Heart left ventricle (tissue), 16 donors: ENCODE measurements at regions not wholly inside any gene's neighbourhood (a gene's known extent, or its start where the extent isn't known, plus 50 kb on each side); places are given as distances from the start of the nearest gene placed in this dataset.
A peak's percentile ranks its signal among the peaks of the same experiment; 100 is the strongest.

Source experiments
- ATAC-seq, 4 donors: fragments of 200-7000 bp; cut with Tn5 transposase; one replicate each; pipeline ENCODE4 v1.9.1; 2020 to 2022; ENCODE audit warnings: moderate library complexity in 4 of 4, mild to moderate bottlenecking in 3 of 4, moderate number of reproducible peaks in 1 of 4
- DNase-seq, 5 donors: peaks; one replicate each; pipeline ENCODE4 v3.0.0-alpha.2; 2020
- H3K27ac ChIP-seq, 12 donors: fragments of 200-600 bp; sonication (generic) in 4 of 12; one replicate each; pipeline versions ENCODE4 v1.5.0 to v1.8.0; 2016 to 2022; ENCODE audit warnings: mild to moderate bottlenecking in 2 of 12
- H3K27me3 ChIP-seq, 9 donors: fragments of 200-600 bp; sonication (generic) in 2 of 9; one replicate each; pipeline versions ENCODE4 v1.5.1 to v1.8.0; 2016 to 2022; ENCODE audit warnings: mild to moderate bottlenecking in 3 of 9
- H3K36me3 ChIP-seq, 9 donors: fragments of 200-600 bp; sonication (generic) in 2 of 9; one replicate each; pipeline versions ENCODE4 v1.5.0 to v1.8.0; 2018 to 2022; ENCODE audit warnings: mild to moderate bottlenecking in 2 of 9
- H3K4me1 ChIP-seq, 12 donors: fragments of 200-600 bp; sonication (generic) in 4 of 12; one replicate each; pipeline versions ENCODE4 v1.5.0 to v1.8.0; 2016 to 2022; ENCODE audit warnings: mild to moderate bottlenecking in 3 of 12
- H3K4me3 ChIP-seq, 12 donors: fragments of 200-600 bp; sonication (generic) in 4 of 12; one replicate each; pipeline versions ENCODE4 v1.5.0 to v1.8.0; 2017 to 2022; ENCODE audit warnings: mild to moderate bottlenecking in 9 of 12, moderate library complexity in 4 of 12
- H3K9me3 ChIP-seq, 12 donors: fragments of 200-600 bp; sonication (generic) in 4 of 12; one replicate each; pipeline versions ENCODE4 v1.5.0 to v1.8.0; 2016 to 2022; ENCODE audit warnings: mild to moderate bottlenecking in 1 of 12
- POLR2A ChIP-seq, 2 donors: fragments of 450-650 bp; IDR thresholded peaks; one replicate each; pipeline ENCODE4 v1.6.1; 2017; ENCODE audit warnings: antibody characterized with exemption in 2 of 2, mild to moderate bottlenecking in 2 of 2, moderate library complexity in 2 of 2
- WGBS, 4 donors: extraction: QIAGEN DNeasy Blood & Tissue Kit in 2 of 4; methylation state at CpG; one replicate each; pipeline versions ENCODE4 v1.1.5 to v1.1.7; 2013 to 2018; 5-methylcytosine and 5-hydroxymethylcytosine counted together
- intact Hi-C, 10 donors: fragments of 100-400 bp; cut with DNase I; formaldehyde crosslinking; loops; one replicate each; pipeline versions ENCODE4 v1.11.1 to v1.14.2; 2022
- TF ChIP-seq, protein P1 (sequence below), 12 donors: fragments of 200-600 bp; sonication (generic) in 4 of 12; IDR thresholded peaks; one replicate each; pipeline versions ENCODE4 v1.5.0 to v1.8.0; 2018 to 2022; ENCODE audit warnings: antibody characterized with exemption in 12 of 12, mild to moderate bottlenecking in 5 of 12
- donor health status: ischemic (EF 13 %, LVEDD 7.1; RV severe dilation, severe dysfunction).
- donor health status: healthy with polysubstance abuse.
- donor health status: DM: no; HTN: yes; CAD: no.
- donor health status: DM: no; HTN: no; CAD: no.
- donor health status: ischemic (EF 25% LVEDD 6.9; RV normal size, moderate dysfunction).
- donor health status: ischemic (EF 25% LVEDD 5.7; RV mildly dilated, moderate dysfunction).
- donor health status: healthy.
- donor health status: DM: yes; HTN: yes; CAD: no.
- donor health status: ischemic (EF 35%, LVEDD 5.7; RV mildly dilated, moderate dysfunction).
- donor health status: nonischemic (EF 11% LVEDD 7.7; RV severe dilation, severe dysfunction).
- donor health status: DM: yes; HTN: yes; CAD: no.
- donor health status: PGD.
- donor health status: ischemic (EF 29% LVEDD 5.4; RV normal size, mild dysfunction).
- donor health status: nonischemic (EF 23%, LVEDD 6.1; RV moderate dilation, normal function).

DNA sequence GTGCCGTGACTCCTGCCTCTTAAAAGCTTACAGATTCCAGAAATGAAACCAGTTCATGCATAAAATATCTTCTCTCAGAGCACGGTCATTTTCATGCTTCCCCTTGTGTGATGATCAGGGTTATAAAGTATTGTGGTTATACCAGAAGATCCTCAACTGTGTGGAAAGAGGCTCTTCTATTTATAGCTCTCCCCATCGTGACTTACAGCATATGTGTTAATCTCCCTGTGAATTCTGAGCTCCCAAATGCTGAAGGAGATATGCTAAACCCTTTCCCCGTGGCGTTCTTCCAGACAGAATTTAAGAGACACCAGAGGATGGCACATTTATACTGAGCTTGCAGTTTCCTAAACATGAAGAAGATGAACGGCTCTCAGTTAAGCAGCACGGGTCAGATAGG, 158.8 kb downstream of the CDH26 start:
- H3K4me1 ChIP-seq: peaks cover 0 to 29% (median 0%) of the 10 kb centered on the region in 12 donors
- H3K36me3 ChIP-seq: no peaks in the 10 kb centered on the region
- intact Hi-C loops: no loop called here
- TF ChIP-seq, protein P1, sequence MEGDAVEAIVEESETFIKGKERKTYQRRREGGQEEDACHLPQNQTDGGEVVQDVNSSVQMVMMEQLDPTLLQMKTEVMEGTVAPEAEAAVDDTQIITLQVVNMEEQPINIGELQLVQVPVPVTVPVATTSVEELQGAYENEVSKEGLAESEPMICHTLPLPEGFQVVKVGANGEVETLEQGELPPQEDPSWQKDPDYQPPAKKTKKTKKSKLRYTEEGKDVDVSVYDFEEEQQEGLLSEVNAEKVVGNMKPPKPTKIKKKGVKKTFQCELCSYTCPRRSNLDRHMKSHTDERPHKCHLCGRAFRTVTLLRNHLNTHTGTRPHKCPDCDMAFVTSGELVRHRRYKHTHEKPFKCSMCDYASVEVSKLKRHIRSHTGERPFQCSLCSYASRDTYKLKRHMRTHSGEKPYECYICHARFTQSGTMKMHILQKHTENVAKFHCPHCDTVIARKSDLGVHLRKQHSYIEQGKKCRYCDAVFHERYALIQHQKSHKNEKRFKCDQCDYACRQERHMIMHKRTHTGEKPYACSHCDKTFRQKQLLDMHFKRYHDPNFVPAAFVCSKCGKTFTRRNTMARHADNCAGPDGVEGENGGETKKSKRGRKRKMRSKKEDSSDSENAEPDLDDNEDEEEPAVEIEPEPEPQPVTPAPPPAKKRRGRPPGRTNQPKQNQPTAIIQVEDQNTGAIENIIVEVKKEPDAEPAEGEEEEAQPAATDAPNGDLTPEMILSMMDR (IDR thresholded peaks at IDR 0.05): no peak
- TF ChIP-seq POLR2A (IDR thresholded peaks at IDR 0.05): no peak
- DNase-seq: no peak
- H3K27ac ChIP-seq: no peak overlapping the region
- no peak overlapping the region for H3K4me3 ChIP-seq
- ATAC-seq: peak in 2 of 4 donors; percentile 39 to 58
- H3K27me3 ChIP-seq: peaks cover 0 to 4% (median 0%) of the 10 kb centered on the region in 9 donors
- 25 to 38% (median 33%) methylated on average over 7 of the region's 7 CpGs for WGBS, 4 donors
- no peaks in the 10 kb centered on the region for H3K9me3 ChIP-seq

DNA sequence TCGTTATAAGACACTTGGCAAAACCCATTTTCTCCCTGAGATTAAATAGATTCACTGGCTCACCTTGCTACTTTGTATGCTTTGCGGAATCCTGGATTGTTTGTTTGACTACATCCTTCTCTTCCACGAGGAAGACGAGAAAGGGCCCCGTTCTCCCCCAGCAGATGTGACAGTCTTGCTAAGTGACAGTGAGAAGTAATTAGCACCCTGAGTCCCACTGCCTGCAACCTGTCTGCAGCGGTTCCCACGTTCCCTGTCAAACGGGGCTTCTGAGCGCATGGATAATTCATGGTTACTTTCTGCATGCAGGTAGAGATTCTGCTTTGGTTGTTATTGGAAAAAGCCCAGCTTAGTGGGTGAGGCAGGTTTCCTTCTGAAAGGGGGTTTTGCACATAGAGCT, 163.7 kb downstream of the CDH26 start:
- intact Hi-C loops: no loop called here
- Histone ChIP-seq H3K27ac (no peak overlapping the region), H3K4me1 (peaks cover 0 to 6% (median 0%) of the 10 kb centered on the region in 12 donors), H3K27me3 (peaks cover 0 to 4% (median 0%) of the 10 kb centered on the region in 9 donors), H3K4me3 (no peak overlapping the region), H3K36me3 (no peaks in the 10 kb centered on the region), H3K9me3 (no peaks in the 10 kb centered on the region)
- ATAC-seq: no peak
- 64 to 75% (median 69%) methylated on average over 9 of the region's 9 CpGs for WGBS, 4 donors
- TF ChIP-seq, protein P1 (IDR thresholded peaks at IDR 0.05): no peak
- no peak for TF ChIP-seq POLR2A (IDR thresholded peaks at IDR 0.05)
- DNase-seq: no peak

GRCh38 chr20:60122671-60123070, 164.4 kb downstream of the CDH26 start:
- 84 to 92% (median 88%) methylated on average over 4 of the region's 4 CpGs for WGBS, 4 donors
- Histone ChIP-seq H3K27me3 (peaks cover 0 to 4% (median 0%) of the 10 kb centered on the region in 9 donors), H3K36me3 (no peaks in the 10 kb centered on the region), H3K4me1 (no peaks in the 10 kb centered on the region), H3K27ac (no peak overlapping the region), H3K9me3 (no peaks in the 10 kb centered on the region), H3K4me3 (no peak overlapping the region)
- intact Hi-C loops: no loop called here
- TF ChIP-seq POLR2A (IDR thresholded peaks at IDR 0.05): no peak
- TF ChIP-seq, protein P1 (IDR thresholded peaks at IDR 0.05): no peak
- no peak for DNase-seq
- no peak for ATAC-seq

- no peak for DNase-seq
- Histone ChIP-seq H3K4me1 (no peaks in the 10 kb centered on the region), H3K27me3 (peaks cover 0 to 4% (median 0%) of the 10 kb centered on the region in 9 donors), H3K4me3 (no peak overlapping the region), H3K36me3 (no peaks in the 10 kb centered on the region), H3K9me3 (no peaks in the 10 kb centered on the region), H3K27ac (no peak overlapping the region)
- intact Hi-C loops: no loop called here
- 58 to 82% (median 69%) methylated on average over 3 to 8 of the region's 8 CpGs for WGBS, 4 donors
- no peak for ATAC-seq
- TF ChIP-seq POLR2A (IDR thresholded peaks at IDR 0.05): no peak
- TF ChIP-seq, protein P1 (IDR thresholded peaks at IDR 0.05): no peak
Measured at GRCh38 chr20:60123096-60123495, 164.9 kb downstream of the CDH26 start.
